GM18867 (cell line): ENCODE measurements at regions not wholly inside any gene's neighbourhood (a gene's known extent, or its start where the extent isn't known, plus 50 kb on each side); places are given as distances from the start of the nearest gene placed in this dataset.

Experiments
- ATAC-seq: cut with Tn5 transposase; IDR thresholded peaks from one replicate; pipeline ENCODE4 v1.9.1; 2021; ENCODE audit warnings: mild to moderate bottlenecking, moderate library complexity; ENCODE audit not compliant: unreplicated experiment

DNA sequence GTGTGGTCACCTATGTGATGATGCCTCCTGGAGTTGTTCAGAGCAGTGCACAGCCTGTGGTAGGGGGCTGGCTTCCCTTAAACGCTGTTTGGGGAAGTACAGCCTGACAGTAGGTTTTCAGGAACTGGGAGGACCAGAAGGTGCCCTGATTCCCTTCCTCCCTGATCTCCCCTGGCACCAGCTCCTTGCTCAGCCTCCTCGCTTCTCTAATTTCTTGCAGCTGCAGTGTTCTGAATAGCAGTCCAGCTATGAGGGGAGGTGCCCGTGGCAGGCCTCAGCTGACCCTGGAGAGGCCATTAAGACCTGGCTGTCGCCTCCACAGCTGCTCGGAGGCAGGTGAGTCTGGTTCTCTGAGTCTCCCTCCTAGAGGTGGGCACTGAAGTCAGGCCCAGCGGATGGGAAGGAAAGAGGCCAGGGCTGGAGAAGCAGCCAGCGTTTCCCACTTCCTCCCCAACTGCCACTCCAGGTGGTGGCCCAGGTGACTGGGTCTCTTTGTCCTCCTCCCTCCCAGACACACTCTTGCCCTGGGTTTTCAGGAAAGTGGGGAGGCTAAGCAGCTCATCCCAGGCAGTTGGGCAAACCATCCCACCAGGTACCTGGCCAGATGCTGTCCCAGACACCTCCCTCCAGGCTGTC lies 52.0 kb upstream of the RPL11 start:
- no peak for ATAC-seq

DNA sequence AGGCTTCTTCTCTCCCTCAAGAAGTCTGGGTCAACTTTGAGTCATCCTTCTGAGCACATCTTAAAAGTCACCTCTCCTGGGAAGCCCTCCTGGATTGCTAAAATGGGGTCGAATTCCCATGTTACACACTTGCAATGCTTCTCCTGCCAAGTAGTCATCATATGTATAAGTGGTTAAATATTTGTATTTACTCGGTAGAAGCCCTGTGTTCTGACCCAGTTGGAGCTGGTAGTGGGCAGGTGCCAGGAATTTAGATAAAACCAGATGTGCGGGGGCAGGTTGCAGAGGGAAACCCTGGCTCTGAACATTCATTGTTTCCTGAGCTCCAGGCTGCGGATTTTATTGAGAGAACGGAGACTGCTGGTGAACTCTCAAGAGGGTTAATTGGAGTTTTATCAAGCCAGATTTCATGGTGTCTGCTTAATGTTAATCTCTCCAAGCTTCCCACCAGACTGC lies 52.8 kb upstream of the RPL11 start:
- ATAC-seq: no peak

DNA sequence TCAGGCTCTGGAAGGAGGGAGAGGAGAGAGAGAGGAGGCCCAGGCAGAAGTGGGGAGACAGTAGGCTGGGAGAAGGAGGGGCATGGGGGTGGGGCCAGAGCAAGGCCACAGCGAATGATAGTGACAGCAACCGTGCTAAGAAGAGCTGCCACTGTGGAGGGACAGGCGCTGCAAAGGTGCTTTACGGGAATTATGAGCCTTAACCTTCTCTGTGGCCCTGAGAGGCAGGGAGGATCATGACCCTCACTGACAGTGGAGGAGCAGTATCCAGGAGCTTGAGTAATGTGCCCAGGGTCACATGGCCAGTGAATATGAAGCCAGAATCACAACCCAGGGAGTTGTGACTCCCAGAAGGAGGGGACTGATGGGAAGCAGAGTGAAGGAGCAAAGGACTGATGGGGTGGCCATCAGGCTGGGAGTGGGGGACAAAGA lies 53.4 kb upstream of the RPL11 start:
- no peak for ATAC-seq

DNA sequence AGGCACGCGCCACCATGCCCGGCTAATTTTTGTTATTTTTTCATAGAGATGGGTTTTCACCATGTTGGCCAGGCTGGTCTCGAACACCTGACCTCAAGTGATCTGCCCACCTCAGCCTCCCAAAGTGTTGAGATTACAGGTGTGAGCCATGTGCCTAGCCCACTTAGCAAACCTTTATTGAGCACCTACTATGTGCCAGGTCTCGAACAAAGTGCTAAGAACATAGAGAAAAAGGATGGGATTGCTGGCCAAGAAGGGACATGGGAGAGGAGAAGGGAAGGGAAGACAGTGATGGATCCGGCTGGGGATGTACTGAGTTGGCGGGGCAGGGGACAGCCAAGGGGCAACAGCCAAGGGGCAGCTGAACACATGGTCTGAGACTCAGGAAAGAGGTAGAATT lies 55.6 kb upstream of the RPL11 start:
- no peak for ATAC-seq

DNA sequence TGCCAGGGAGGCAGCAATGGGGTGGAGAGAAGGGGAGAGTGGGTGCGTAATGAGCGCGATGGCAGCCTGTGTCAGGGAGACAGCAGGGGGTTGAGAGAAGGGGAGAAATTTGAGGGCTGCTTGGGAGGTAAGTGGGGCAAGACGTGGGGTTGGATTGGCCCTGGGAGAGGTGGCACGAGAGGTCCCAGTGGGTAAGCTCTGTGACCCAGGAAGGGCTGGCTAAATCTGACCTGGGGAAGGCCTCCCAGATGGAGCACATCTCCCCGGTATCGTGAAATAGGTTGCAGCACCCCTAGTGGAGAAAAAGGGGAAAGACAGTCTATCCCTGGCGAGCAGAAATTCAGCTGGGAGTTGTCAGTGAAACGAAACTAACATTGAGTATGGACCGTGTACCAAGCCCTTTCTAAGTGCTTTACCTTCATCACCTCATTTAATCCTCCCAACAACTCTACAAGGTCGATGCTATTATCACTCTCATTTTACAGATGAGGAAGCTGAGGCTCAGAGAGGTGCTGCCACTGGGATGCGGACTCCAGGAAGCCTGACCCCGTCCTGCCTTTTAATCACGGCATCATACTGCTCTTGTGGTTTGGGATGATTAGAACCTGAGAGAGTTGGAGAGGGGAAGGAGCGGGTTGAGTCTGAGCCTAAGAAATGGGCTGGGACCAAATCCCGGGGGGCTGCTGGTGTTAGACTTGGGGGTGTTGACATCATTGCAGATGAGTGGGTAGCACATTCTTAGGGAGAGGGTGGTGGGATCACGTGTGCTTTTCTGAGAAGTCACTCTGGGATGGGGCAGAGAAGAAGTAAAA lies 56.6 kb upstream of the RPL11 start:
- no peak for ATAC-seq

DNA sequence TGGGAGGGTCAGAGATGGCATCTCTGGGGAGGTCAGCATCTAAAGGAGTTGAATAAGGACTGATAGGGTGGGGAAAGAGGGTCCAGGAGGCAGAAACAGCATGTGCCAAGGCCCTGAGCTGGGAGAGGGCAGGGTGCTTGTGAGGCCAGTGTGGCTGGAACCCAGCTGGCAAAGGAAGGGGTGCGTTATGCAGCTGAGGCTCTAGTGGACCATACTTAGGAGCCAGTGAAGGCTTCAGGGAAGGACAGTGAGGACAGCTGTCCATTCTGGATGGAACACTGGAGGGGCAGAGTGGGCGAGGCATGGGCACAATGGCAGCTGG lies 57.1 kb upstream of the RPL11 start:
- ATAC-seq: no peak

DNA sequence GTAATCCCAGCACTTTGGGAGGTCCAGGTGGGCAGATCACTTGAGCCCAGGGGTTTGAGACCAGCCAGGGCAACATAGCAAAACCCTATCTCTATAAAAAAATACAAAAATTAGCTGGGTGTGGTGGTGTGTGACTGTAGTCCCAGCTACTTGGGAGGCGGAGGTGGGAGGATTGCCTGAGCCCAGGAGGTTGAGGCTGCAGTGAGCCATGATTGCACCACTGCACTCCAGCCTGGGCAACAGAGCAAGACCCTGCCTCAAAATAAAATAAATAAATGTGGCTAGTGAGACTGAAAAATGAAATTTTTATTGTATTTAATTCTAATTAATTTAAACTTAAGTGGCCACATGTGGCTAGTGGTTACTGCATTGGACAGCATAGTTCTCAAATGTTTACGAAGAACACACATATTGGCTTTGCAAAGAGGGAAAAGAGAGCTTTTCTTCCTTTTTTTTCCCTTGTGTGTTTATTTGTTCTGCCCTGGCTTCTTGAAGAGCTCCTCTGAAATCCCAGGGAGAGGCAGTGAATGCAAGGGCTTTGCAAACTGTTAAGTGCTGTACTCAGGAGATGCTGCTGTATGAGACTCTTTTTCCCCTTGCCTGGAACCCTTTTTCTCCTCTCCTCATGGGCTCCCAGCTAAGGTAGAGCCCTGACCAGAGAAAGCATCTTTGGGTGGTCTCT lies 59.0 kb upstream of the RPL11 start:
- no peak for ATAC-seq

DNA sequence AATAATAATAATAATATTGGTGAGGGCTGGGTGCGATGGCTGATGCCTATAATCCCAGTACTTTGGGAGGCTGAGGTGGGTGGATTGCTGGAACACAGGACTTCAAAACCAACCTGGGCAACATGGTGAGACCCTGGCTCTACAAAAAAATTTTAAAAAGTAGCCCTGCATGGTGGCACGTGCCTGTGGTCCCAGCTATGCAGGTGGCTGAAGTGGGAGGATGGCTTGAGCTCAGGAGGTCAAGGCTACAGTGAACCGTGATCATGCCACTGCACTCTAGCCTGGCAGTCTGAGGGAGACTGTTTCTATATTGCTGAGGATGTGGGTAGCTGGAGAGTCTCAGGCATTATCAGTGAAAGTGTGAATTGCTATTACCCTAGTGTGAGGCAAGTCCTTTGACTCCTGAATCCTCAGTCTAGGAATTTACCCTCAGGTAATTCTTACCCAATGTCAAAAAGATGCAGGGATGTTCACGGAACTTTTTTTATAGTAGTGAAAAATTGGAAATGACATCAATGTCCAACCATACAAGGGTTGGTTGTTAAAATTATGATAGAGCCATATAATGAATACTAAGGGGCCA lies 61.8 kb upstream of the RPL11 start:
- ATAC-seq: no peak

DNA sequence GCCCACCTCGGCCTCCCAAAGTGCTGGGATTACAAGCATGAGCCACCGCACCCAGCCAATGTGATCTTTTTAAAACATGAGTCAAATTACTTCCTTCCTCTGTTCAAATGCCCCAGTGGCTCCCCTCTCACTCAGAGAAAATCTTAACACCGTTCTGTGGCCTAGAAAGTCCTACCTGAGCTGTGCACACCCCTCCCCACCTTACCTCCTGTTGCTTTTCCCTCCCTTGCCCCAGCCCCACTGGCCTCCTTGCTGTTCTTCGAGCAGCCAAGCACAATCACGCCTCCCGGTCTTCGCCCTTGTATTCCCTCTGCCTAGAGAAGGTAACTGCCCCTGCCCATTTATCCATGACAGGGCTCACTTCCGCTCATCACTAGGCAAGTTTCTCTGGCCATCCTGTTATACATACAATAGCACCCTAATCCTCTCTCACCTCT lies 62.6 kb upstream of the RPL11 start:
- no peak for ATAC-seq

DNA sequence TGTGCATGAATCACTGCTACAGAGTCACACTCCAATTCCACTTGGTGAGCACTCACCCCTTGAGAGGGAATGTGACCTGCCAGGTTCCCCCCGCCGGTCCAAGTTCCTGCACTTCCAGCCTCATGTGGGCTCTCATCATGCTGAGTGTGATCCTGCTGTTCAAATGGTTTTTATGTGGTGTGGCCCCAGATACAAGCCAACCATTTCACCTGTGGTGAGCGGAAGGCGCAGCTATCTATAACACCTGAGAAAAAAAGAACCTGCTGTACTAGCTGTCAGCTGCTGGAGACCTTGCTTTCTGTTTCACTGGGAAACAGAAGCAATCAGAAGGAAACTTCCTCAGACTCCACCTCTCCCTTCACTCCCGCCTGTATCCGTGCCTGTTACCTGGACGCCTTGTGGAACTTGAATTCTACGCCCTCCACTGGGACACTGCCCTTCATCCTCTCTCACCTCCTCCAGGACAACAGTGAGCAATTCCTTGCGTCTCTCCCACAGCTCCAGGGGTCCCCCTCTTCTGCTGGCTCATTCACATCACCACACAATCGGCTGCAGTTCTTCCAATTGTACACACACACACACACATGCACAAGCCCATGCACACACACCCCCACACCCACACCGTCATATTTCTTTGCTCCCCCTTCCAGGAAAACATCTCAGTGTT lies 64.4 kb upstream of the RPL11 start:
- no peak for ATAC-seq

DNA sequence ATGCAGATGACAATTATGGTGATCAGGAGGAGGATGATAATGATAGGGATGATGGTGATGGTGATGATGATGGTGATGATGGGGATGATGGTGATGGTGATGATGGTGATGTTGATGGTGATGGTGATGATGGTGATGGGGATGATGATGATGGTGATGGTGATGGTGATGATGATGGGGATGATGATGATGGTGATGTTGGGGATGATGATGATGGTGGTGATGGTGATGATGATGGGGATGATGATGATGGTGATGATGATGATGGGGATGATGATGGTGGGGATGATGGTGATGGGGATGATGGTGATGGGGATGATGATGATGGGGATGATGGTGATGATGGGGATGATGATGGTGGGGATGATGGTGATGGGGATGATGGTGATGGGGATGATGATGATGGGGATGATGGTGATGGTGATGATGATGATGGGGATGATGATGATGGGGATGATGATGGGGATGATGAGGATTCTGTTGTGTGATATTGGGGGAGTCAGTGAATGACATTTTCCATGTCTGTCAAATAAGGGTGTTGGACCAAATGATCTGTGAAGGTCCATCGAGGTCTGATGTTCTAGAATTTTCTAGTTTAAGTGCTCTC lies 65.6 kb upstream of the RPL11 start:
- ATAC-seq: no peak

DNA sequence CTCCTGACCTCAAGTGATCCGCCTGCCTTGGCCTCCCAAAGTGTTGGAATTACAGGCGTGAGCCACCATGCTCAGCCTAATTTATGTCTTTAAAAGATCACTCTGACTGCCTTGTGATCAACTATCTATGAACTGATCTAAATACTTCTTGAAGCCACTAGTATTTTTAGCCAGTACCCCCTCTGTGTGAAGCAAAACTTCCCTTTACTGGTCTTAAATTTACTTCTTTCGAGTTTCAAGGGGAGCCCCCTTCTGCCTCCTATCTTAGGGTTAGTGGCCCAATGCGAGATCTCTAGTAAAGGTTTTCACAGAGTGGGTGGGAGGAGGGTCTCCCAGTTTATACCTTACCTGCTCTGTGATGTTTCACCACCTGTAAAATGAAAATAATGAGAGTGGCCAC lies 66.1 kb upstream of the RPL11 start:
- ATAC-seq: no peak

DNA sequence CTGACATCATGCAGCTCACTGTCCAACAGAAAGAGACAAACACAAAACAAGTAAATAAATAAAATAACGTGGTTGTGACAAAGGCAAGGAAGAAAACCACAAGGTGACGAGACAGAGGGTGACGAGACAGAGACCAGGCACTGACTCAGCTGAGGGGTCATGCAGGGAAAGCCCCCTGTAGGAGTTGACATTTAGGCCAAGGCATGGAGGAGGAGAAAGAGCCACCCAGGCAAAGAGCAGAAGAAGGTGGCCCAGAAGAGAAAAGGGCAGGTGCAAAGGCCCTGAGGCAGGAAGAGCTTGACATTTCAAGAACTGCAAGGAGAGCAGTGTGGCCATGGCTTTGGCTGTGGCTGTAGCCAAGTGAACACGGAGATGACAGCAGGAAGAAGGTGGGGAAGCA lies 65.1 kb upstream of the ID3 start:
- ATAC-seq: no peak

DNA sequence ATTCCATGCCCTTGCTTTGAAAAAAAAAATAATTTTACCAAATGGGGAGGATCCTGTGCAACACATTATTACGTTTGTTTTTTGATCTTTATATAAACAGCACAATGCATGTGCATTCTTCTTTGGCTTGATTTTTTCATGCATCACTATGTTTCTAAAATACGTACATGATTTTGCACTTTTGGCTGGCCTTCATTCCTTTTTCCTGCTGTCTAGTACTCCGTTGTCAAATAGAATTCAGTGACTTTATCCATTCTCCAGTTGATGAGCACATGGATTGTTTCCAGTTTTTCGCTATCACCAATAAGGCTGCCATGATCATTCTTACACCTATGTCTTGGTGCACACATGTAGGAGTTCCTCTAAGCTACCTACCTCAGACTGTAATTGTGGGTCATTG lies 63.0 kb upstream of the ID3 start:
- ATAC-seq: no peak

DNA sequence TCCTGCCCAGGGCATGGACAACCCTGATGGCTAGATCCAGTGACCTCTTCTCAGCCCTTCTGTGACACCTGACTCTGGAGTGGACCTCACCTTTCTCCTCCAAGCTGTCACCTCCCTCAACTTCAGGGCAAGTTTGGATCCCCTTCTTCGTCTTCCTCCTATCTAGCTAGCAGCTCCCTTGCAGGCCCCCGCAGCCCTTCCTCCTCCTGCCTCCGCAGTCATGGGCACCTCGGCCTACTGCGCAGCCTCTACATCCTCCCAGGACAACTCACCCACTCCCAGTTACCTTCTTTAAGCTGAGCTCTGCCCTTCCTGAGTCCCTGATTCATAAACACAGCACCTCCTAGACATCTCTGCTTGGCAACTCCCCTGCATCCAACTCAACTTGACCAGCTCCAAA lies 61.3 kb upstream of the ID3 start:
- ATAC-seq: no peak

DNA sequence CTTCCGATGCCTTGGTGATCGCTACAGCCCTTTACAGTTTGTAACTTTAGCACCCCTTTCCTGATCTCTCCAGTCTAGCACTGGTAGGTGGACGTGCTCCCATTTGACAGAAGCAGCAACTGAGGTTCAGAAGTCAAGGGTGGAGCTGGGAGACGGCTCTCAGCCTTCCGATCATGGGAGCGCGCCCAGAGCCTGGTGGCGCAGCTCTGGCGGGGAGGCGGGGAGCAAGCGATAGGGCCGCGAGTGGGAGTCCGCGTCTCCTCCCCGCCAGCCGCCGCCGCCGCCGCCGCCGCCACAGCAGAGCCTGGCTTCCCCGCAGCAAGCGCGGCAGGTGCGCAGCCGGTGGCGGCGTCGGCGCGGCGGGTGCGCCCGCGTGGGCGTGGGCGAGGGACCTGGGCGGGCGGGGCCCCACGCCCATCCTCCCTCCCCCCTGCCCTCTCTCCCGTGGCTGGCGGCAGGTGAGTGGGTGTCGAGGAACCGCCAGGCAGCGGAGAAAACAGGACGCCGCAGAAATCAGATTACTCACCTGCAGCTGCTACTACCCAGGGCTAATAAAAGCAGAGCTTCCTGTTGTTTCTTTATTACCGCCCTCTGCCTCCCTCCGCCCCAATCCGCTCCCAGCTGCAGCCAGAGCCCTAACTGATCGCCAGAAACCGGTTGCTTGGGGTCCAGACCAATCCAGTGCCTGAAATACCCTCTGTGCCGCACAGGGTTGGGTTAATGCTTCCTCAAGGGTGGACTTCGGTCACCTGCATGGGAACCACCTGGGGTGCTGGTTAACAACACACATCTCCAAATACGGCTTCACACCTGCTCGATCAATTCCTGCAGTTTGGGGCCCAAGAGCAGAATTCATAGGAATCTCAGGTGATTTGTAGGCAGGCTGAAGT lies 60.2 kb upstream of the ID3 start:
- ATAC-seq: peak; percentile 69

DNA sequence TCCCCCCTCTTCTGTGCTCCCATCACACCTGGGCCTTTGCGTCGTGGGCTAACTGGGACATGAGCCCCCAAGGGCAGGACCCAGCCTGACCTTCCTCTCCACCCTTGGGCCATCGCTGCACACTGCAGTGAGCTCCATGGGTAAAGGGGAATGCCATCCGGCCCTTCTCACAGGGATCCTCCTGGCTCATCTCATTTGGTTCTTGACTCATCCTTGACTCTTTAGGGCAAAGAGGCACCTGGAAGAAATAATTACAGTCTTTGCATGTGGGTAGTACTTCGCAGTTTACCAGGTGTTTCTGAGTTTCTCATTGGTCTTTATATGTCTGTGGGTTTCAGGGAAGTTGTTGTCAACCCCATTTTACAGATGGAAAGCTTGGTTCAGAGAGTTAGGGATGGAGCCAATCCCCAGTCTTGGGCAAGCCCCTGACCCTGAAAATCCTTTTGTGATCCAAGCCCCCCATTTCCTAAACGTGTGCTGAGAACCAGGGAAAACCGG lies 59.3 kb upstream of the ID3 start:
- ATAC-seq: no peak

DNA sequence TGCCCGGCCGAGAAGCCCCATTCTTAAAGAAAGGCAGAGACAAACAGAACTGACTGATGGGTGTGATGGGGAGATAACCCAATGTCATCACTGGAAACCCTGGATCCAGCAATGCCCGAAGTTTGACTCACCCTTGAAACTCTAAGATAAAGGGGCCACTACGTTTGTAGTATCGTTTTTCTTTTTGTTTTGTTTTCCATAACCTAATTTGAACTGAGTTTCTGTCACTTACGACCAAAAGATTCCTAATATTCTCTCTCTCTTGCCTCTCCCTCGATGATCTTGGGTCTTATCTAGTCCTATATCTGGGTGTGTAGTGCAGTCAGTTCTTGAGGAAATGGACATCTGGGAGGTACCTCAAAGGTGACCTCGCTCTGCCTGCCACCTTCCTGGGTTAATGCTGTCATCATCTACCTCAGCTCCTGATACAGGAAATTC lies 57.8 kb upstream of the ID3 start:
- ATAC-seq: no peak

DNA sequence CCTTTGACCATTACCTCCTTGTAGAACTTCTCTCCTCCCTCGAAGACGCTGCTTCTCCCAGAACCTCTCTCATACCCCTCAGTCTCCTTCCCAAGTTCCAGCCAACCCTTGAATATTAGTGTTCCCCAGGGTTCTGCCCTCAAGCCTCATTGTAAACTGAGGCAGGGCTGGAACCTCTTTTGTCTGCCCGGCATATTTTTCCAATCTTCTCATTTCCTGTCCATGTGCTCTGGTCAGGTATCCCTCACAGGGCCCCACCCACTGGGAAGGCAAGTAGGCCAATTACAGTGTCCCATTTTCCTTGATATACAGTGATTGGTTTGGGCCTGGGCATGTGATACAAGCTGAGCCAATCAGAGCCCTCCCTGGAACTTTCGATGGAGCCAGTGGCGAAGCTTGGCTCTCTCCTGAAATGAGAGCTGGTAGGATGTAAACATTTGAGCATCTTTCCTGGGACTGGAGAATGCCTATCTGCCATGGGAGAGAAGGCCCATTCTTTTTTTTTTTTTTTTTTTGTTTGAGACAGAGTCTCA lies 57.1 kb upstream of the ID3 start:
- ATAC-seq: no peak
